Fibroblast of lung (primary cell): ENCODE measurements at regions not wholly inside any gene's neighbourhood (a gene's known extent, or its start where the extent isn't known, plus 50 kb on each side); places are given as distances from the start of the nearest gene placed in this dataset.

Source experiments
- DNase-seq, 2 donors: peaks; one replicate each; pipeline versions ENCODE4 v3.0.0 to v3.0.0-alpha.2; 2010; ENCODE audit warnings: low read depth in 2 of 2
- H2AFZ ChIP-seq: 2 replicates; pipeline ENCODE4 v1.5.1; 2012; ENCODE audit warnings: low read length, control low read depth, inconsistent platforms
- H3K27ac ChIP-seq: 2 replicates; pipeline ENCODE4 v1.5.1; 2011; ENCODE audit warnings: low read length, control low read depth; ENCODE audit not compliant: insufficient read depth
- H3K27me3 ChIP-seq: 2 replicates; pipeline ENCODE4 v1.5.1; 2011; ENCODE audit warnings: mild to moderate bottlenecking, low read length; ENCODE audit not compliant: control insufficient read depth, insufficient read depth
- H3K36me3 ChIP-seq: 2 replicates; pipeline ENCODE4 v1.5.1; 2011; ENCODE audit warnings: low read length; ENCODE audit not compliant: control insufficient read depth, insufficient read depth
- H3K4me1 ChIP-seq: 2 replicates; pipeline ENCODE4 v1.5.1; 2011; ENCODE audit warnings: low read length; ENCODE audit not compliant: control insufficient read depth, insufficient read depth; ENCODE audit errors: extremely low read depth
- H3K4me2 ChIP-seq: 2 replicates; pipeline ENCODE4 v1.5.1; 2011; ENCODE audit warnings: low read length, control low read depth; ENCODE audit not compliant: insufficient read depth; ENCODE audit errors: extremely low read depth
- H3K4me3 ChIP-seq, 4 experiments: fragments of 200-600 bp in 1 of 4; sonication (generic) in 1 of 4; replicated peaks in 1 of 4; 2 replicates each; pipeline ENCODE4 v1.5.1; 2011 to 2016; ENCODE audit warnings: low read length in 4 of 4, low read depth in 3 of 4, mild to moderate bottlenecking in 3 of 4, control low read depth in 2 of 4, inconsistent platforms in 1 of 4, mixed read lengths in 1 of 4; ENCODE audit not compliant: insufficient read depth in 1 of 4; ENCODE audit errors: control extremely low read depth in 1 of 4
- H3K79me2 ChIP-seq: 2 replicates; pipeline ENCODE4 v1.5.1; 2012; ENCODE audit warnings: mild to moderate bottlenecking, low read length, inconsistent platforms; ENCODE audit not compliant: control insufficient read depth, insufficient read depth
- H3K9ac ChIP-seq: 2 replicates; pipeline ENCODE4 v1.5.1; 2011; ENCODE audit warnings: mild to moderate bottlenecking, low read length, control low read depth; ENCODE audit not compliant: insufficient read depth
- H3K9me3 ChIP-seq: 2 replicates; pipeline ENCODE4 v1.5.1; 2012; ENCODE audit warnings: low read depth, low read length; ENCODE audit not compliant: control insufficient read depth, insufficient read depth
- H4K20me1 ChIP-seq: 2 replicates; pipeline ENCODE4 v1.5.1; 2011; ENCODE audit warnings: low read length; ENCODE audit not compliant: control insufficient read depth, insufficient read depth; ENCODE audit errors: extremely low read depth
- CTCF ChIP-seq, 2 donors: IDR thresholded peaks in 1 of 2; conservative IDR thresholded peaks in 1 of 2; 1 replicate in 1 of 2; 2 replicates in 1 of 2; pipeline ENCODE4 v1.5.1; 2011 to 2012; ENCODE audit warnings: low read length in 2 of 2, control low read depth in 1 of 2, inconsistent platforms in 1 of 2, low read depth in 1 of 2, mild to moderate bottlenecking in 1 of 2
- EZH2 ChIP-seq: IDR thresholded peaks from 2 replicates; pipeline ENCODE4 v1.5.1; 2012; ENCODE audit warnings: low read length, control low read depth, mild to moderate bottlenecking; ENCODE audit errors: missing control alignments

GRCh38 chr6:166087852-166088251 is 79.8 kb downstream of the TBXT start:
- Histone ChIP-seq H3K9me3 (no peaks in the 10 kb centered on the region), H3K36me3 (no peaks in the 10 kb centered on the region), H2AFZ (no peak overlapping the region), H3K4me3 (no peak overlapping the region), H3K4me2 (no peak overlapping the region), H3K27ac (no peak overlapping the region), H3K9ac (no peak overlapping the region), H3K79me2 (no peaks in the 10 kb centered on the region), H3K4me1 (no peaks in the 10 kb centered on the region), H4K20me1 (no peaks in the 10 kb centered on the region), H3K27me3 (no peaks in the 10 kb centered on the region)
- TF ChIP-seq CTCF (conservative IDR thresholded peaks at IDR 0.05 in 1 of 2, IDR thresholded peaks at IDR 0.05 in 1 of 2; ENCODE audit: low read depth in 1 of 2, low read length in 2 of 2), result no peak
- no peak for TF ChIP-seq EZH2
- DNase-seq, result no peak

- H3K4me3 ChIP-seq, result no peak overlapping the region
- TF ChIP-seq CTCF (conservative IDR thresholded peaks at IDR 0.05 in 1 of 2, IDR thresholded peaks at IDR 0.05 in 1 of 2; ENCODE audit: low read depth in 1 of 2, low read length in 2 of 2) (no peak), EZH2 (no peak)
- no peaks in the 10 kb centered on the region for H3K27me3 ChIP-seq
Observed at GRCh38 chr6:166087246-166087645, 80.4 kb downstream of the TBXT start.

GRCh38 chr6:166085500-166085899 is 82.2 kb downstream of the TBXT start:
- Histone ChIP-seq H3K9ac (no peak overlapping the region), H3K4me2 (no peak overlapping the region), H2AFZ (no peak overlapping the region), H3K79me2 (no peaks in the 10 kb centered on the region), H3K36me3 (no peaks in the 10 kb centered on the region), H3K27me3 (no peaks in the 10 kb centered on the region), H3K9me3 (no peaks in the 10 kb centered on the region), H3K27ac (no peak overlapping the region), H3K4me1 (no peaks in the 10 kb centered on the region), H4K20me1 (no peaks in the 10 kb centered on the region), H3K4me3 (no peak overlapping the region)
- no peak for DNase-seq
- TF ChIP-seq CTCF (conservative IDR thresholded peaks at IDR 0.05 in 1 of 2, IDR thresholded peaks at IDR 0.05 in 1 of 2; ENCODE audit: low read depth in 1 of 2, low read length in 2 of 2), result no peak
- TF ChIP-seq EZH2, result no peak

More at GRCh38 chr6:166087246-166087645, 80.4 kb downstream of the TBXT start:
- H3K4me2 ChIP-seq, result no peak overlapping the region
- no peaks in the 10 kb centered on the region for H3K36me3 ChIP-seq
- no peaks in the 10 kb centered on the region for H3K4me1 ChIP-seq
- H3K79me2 ChIP-seq, result no peaks in the 10 kb centered on the region
- H2AFZ ChIP-seq, result no peak overlapping the region
- H3K27ac ChIP-seq, result no peak overlapping the region
- H3K9ac ChIP-seq, result no peak overlapping the region
- H3K9me3 ChIP-seq, result no peaks in the 10 kb centered on the region
- H4K20me1 ChIP-seq, result no peaks in the 10 kb centered on the region
- DNase-seq, result no peak
